MM.1S (cell line): ENCODE measurements at regions not wholly inside any gene's neighbourhood (a gene's known extent, or its start where the extent isn't known, plus 50 kb on each side); places are given as distances from the start of the nearest gene placed in this dataset.

Experiments used
- DNase-seq: peaks from one replicate; pipeline ENCODE4 v3.0.0-alpha.2; 2015
- H2AFZ ChIP-seq: fragments of 300-600 bp; sonication (generic); 2 replicates; pipeline ENCODE4 v1.6.0; 2016; ENCODE audit warnings: antibody characterized with exemption, low read length
- H3F3A ChIP-seq: fragments of 300-600 bp; sonication (generic); 2 replicates; pipeline ENCODE4 v1.6.1; 2016; ENCODE audit warnings: mild to moderate bottlenecking, antibody characterized with exemption, low read length, moderate library complexity, mixed read lengths; ENCODE audit not compliant: insufficient read depth
- H3K27ac ChIP-seq: fragments of 300-600 bp; sonication (generic); 2 replicates; pipeline ENCODE4 v1.5.1; 2016; ENCODE audit warnings: mild to moderate bottlenecking, low read length
- H3K27me3 ChIP-seq: fragments of 300-600 bp; sonication (generic); replicated peaks from 2 replicates; pipeline ENCODE4 v1.6.0; 2016; ENCODE audit warnings: low read length; ENCODE audit not compliant: insufficient read depth
- H3K36me3 ChIP-seq: fragments of 300-600 bp; sonication (generic); replicated peaks from 2 replicates; pipeline ENCODE4 v1.6.1; 2016; ENCODE audit warnings: mild to moderate bottlenecking, low read length, mixed read lengths; ENCODE audit not compliant: insufficient read depth
- H3K4me1 ChIP-seq: fragments of 300-600 bp; sonication (generic); 2 replicates; pipeline ENCODE4 v1.6.1; 2016; ENCODE audit warnings: low read length, mixed read lengths
- H3K4me2 ChIP-seq: fragments of 300-600 bp; sonication (generic); 2 replicates; pipeline ENCODE4 v1.6.0; 2016; ENCODE audit warnings: low read depth, low read length
- H3K4me3 ChIP-seq: fragments of 300-600 bp; sonication (generic); 2 replicates; pipeline ENCODE4 v1.5.1; 2016; ENCODE audit warnings: low read length, mixed read lengths
- H3K79me2 ChIP-seq: fragments of 300-600 bp; sonication (generic); 2 replicates; pipeline ENCODE4 v1.6.1; 2016; ENCODE audit warnings: mixed run types, low read length, mixed read lengths
- H3K9ac ChIP-seq: fragments of 300-600 bp; sonication (generic); 2 replicates; pipeline ENCODE4 v1.6.1; 2016; ENCODE audit warnings: low read length, mixed read lengths
- H3K9me2 ChIP-seq: fragments of 300-600 bp; sonication (generic); replicated peaks from 2 replicates; pipeline ENCODE4 v1.6.1; 2016; ENCODE audit warnings: mild to moderate bottlenecking, low read length, mixed read lengths; ENCODE audit not compliant: insufficient read depth
- H3K9me3 ChIP-seq: fragments of 300-600 bp; sonication (generic); replicated peaks from 2 replicates; pipeline ENCODE4 v1.6.1; 2016; ENCODE audit warnings: mild to moderate bottlenecking, low read length, mixed read lengths; ENCODE audit not compliant: insufficient read depth
- H4K20me1 ChIP-seq: fragments of 300-600 bp; sonication (generic); 2 replicates; pipeline ENCODE4 v1.6.1; 2016; ENCODE audit warnings: mild to moderate bottlenecking, low read length, moderate library complexity, mixed read lengths; ENCODE audit not compliant: insufficient read depth
- CTCF ChIP-seq: fragments of 300-600 bp; sonication (generic); IDR thresholded peaks from 2 replicates; pipeline ENCODE4 v1.5.1; 2016; ENCODE audit warnings: antibody characterized with exemption, low read length, mixed read lengths
- EZH2 ChIP-seq: fragments of 300-600 bp; sonication (generic); optimal IDR thresholded peaks from 2 replicates; pipeline ENCODE3; 2017; ENCODE audit warnings: low read depth, mild to moderate bottlenecking, antibody characterized with exemption, low read length, mixed read lengths
- EZH2phosphoT487 ChIP-seq: fragments of 300-600 bp; sonication (generic); IDR thresholded peaks from 2 replicates; pipeline ENCODE4 v1.6.1; 2018; ENCODE audit warnings: antibody characterized with exemption, low read length

GRCh38 chr4:112800001-112800400 lies 163.1 kb downstream of the LARP7 start:
- Histone ChIP-seq H3K27ac (no peak overlapping the region), H3K27me3 (no peaks in the 10 kb centered on the region), H3K9me2 (no peaks in the 10 kb centered on the region), H3K79me2 (no peaks in the 10 kb centered on the region), H4K20me1 (no peaks in the 10 kb centered on the region), H2AFZ (no peak overlapping the region), H3K4me1 (no peaks in the 10 kb centered on the region), H3K4me3 (no peak overlapping the region), H3K9ac (no peak overlapping the region), H3K4me2 (no peak overlapping the region), H3K36me3 (no peaks in the 10 kb centered on the region), H3K9me3 (no peaks in the 10 kb centered on the region), H3F3A (no peaks in the 10 kb centered on the region)
- DNase-seq: no peak
- TF ChIP-seq EZH2 (no peak), EZH2phosphoT487 (no peak), CTCF (no peak)

GRCh38 chr4:112801341-112801740 lies 164.4 kb downstream of the LARP7 start:
- H3K9me3 ChIP-seq: no peaks in the 10 kb centered on the region
- no peak for DNase-seq
- H3K9ac ChIP-seq: no peak overlapping the region
- H3F3A ChIP-seq: no peaks in the 10 kb centered on the region
- H3K9me2 ChIP-seq: no peaks in the 10 kb centered on the region
- H2AFZ ChIP-seq: no peak overlapping the region
- no peaks in the 10 kb centered on the region for H3K79me2 ChIP-seq
- H3K4me1 ChIP-seq: no peaks in the 10 kb centered on the region
- H4K20me1 ChIP-seq: no peaks in the 10 kb centered on the region
- no peak overlapping the region for H3K27ac ChIP-seq
- no peaks in the 10 kb centered on the region for H3K36me3 ChIP-seq
- H3K4me2 ChIP-seq: no peak overlapping the region
- no peaks in the 10 kb centered on the region for H3K27me3 ChIP-seq
- TF ChIP-seq EZH2phosphoT487: no peak
- no peak for TF ChIP-seq CTCF
- TF ChIP-seq EZH2: no peak
- H3K4me3 ChIP-seq: no peak overlapping the region

GRCh38 chr4:112802780-112803179 lies 165.8 kb downstream of the LARP7 start:
- Histone ChIP-seq H3F3A (no peaks in the 10 kb centered on the region), H3K79me2 (no peaks in the 10 kb centered on the region), H3K36me3 (no peaks in the 10 kb centered on the region), H3K27ac (no peak overlapping the region), H2AFZ (no peak overlapping the region), H3K9me3 (no peaks in the 10 kb centered on the region), H3K4me1 (no peaks in the 10 kb centered on the region), H3K9ac (no peak overlapping the region), H3K4me2 (no peak overlapping the region), H4K20me1 (no peaks in the 10 kb centered on the region), H3K27me3 (no peaks in the 10 kb centered on the region), H3K9me2 (no peaks in the 10 kb centered on the region), H3K4me3 (no peak overlapping the region)
- no peak for DNase-seq
- no peak for TF ChIP-seq CTCF
- TF ChIP-seq EZH2phosphoT487: no peak
- TF ChIP-seq EZH2: no peak
